Glomerular endothelial cell (primary cell): ENCODE measurements at regions not wholly inside any gene's neighbourhood (a gene's known extent, or its start where the extent isn't known, plus 50 kb on each side); places are given as distances from the start of the nearest gene placed in this dataset.
"Not testable (repeated sequence)": the region's sequence is repeated elsewhere in the genome, so short reads cannot be mapped to it uniquely, and the experiment has no call there.

ENCODE experiments used
- DNase-seq: peaks from one replicate; pipeline ENCODE4 v3.0.0-alpha.2; 2011; ENCODE audit warnings: low read depth, low spot score; ENCODE audit errors: extremely low read depth

DNA sequence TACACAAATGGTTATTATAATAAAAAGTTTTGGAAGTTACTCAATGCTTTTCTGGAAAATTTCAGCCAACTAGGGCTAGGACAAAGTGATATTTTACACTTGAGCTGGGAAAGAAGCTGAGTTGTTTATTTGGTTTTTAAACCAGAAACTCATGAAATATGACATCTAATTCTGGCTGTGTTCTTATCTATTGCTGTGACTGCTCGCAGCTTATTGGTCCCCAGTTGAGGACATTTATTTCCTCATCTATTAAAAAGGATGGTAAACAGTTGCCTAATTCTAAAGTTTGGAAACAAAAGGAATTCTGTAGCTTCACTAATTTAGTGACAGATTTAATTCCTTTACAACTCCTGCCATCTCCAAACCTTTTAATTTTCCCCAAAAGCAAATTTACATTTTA lies 487.6 kb upstream of the IL12A start:
- DNase-seq = no peak

DNA sequence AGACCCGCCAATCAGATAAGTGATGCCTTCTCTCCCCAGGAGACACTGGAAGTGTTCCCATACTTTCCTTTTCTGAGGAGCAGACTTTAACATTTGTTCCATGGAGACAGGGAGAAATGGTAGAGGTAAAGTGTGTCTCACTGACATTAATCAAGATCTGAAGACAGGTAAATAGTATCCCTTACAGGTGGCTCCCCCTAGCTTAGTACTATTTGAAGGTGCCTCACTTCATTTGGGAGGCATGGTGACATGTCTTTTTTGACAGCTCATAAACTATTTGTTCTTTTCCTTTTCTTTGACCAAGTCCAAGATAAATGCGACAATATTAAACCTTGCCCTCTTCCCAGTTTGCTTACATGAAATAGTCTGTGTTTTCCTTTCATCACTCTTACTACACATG lies 485.6 kb upstream of the IL12A start:
- DNase-seq = no peak

DNA sequence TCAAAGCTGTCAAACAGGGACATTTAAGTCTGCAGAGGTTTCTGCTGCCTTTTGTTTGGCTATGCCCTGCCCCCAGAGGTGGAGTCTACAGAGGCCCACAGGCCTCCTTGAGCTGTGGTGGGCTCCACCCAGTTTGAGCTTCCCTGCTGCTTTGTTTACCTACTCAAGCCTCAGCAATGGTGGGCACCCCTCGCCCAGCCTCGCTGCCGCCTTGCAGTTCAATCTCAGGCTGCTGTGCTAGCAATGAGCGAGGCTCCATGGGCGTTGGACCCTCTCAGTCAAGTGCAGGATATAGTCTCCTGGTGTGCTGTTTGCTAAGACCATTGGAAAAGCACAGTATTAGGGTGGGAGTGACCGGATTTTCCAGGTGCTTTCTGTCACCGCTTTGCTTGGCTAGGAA lies 477.6 kb upstream of the IL12A start:
- not testable (repeated sequence) for DNase-seq

DNA sequence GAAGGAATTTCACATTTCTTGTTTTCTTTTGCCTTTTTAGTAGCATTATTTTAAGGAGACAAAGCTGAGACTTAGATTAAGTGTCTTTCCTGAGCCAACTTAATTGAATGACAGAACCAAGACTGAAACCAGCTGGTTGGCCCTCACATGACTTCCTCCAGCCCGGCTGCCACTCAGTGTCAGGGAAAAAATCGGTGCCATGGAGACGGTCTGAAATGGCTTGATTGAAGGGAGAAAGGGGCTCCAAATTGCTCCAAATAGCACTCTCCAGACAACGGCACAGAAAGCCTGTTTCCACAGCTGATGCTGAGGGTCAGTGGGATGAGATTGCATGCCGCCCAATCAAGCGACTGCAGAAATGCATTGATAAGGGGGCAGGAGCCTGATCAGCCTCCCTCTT lies 475.2 kb upstream of the IL12A start:
- DNase-seq = no peak

DNA sequence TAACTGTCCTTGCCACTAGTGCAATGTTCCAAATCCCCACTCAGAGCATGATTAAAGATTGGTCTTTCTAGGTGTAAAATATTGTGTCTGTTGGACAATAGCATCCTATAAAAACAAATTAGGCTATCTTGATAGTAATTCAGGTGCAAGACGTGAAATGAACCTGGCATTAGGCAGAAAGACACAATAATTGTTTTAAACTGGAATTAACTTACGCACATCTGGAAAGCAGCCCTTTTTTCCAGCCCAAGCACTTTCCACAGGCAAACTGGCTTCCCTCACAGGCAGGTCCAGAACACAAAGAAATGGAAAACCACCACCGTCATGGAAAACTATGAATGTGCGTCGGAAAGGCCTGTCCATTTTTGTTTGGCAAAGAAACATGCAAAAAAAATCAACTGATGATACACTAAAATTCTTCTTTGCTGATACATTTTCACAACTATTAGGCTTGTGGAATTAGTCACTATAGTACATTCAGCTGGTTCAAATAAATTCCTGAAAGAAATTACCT lies 474.7 kb upstream of the IL12A start:
- DNase-seq = no peak

DNA sequence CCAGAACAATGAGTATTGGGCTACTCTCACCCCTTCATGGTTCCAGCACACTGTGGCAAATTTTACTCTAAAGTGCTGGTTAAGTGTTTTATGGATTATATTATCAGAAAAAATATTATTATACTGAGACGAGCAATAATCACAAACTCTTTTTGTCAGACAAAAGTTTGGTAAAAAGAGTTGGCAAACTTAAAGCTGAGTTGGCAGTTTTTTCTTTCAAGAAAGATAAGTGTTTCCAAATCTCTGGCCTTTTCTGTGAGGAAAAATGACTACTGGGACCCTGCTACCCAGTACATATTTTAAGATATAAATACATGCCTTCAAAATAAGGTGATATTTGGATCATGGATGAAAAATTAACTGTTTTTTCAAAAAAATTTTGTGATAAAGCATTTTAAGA lies 471.5 kb upstream of the IL12A start:
- no peak for DNase-seq

DNA sequence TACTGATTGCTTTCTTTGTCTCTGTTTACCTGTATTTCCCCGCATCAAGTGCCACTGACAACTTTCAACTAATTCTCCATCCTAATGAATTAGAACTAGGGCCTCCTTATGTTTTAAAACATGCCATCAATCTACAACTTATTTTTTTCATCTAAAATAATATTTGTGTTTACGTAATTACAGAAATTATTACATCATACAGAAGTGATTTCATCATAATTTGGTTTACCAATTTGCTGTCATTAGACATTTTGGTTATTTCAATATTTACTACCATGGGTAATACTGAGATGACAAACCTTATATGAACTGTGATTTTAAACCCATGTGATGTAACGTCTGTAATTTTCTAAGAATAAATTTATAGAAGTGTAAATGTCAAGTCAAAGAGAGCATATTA lies 468.0 kb upstream of the IL12A start:
- no peak for DNase-seq

DNA sequence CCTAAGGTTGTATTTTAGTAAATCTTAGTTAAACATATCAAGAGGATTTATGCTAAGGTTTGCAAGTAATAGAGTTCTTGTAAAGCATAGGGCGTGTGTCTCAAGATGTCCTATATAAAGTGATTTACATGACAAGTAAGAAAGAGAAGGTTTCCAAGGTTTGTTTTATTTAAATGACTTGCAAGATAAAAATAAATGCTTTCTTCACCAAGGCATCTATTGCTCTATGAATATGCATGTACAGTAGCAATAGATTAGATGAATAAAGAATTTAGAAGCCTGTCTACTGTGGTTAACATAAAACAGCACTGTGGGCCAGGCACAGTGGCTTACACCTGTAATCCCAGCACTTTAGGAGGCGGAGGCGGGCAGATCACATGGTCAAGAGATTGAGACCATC lies 466.4 kb upstream of the IL12A start:
- no peak for DNase-seq

DNA sequence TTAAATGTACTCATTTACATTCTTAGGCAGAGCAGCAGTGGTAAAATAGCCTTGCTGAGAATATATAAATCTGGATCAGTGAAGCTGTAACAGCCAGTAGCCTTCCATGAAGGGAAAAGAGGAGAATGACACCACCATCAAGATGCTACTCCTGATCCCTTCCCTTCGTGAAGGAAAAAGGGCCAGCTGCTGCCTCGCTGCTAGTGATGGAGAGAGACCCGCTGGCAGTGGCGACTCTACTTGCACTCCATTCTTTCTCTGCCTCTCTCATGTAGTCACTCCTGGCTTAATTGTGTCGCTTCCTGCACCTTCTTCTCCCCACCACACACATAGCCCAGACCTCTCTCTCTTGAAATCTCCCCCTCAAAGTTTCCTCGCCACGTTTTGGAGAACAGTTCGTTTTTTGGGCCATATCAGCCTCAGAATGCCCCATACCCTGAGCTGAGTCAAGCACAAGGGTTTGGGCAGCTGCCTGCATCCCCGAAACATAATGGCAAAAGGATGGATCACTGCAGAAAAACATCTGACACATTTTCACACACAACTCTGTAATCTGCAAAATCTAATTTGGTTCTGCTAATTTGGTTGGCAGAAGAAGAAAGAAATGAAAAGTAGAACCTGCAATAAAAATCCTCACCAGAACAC lies 460.3 kb upstream of the IL12A start:
- no peak for DNase-seq

DNA sequence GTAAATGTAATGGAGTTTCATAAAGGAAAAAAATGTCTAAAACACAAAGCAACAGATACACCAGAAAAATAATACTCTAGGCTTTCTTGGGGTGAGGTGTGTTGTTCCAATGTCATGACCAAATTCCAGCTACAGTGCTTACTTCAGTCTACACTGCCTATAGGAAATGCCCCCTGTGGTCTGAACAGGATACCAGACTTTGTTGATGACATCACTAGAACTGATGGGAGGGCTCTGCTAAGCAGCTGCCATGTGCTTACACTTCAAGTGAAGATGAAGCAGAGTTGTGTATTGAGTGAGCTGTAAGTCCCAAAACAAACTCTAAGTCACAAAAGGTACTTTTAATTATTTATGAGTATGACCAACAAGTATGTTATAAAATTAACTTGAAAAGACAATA lies 456.1 kb upstream of the IL12A start:
- no peak for DNase-seq

DNA sequence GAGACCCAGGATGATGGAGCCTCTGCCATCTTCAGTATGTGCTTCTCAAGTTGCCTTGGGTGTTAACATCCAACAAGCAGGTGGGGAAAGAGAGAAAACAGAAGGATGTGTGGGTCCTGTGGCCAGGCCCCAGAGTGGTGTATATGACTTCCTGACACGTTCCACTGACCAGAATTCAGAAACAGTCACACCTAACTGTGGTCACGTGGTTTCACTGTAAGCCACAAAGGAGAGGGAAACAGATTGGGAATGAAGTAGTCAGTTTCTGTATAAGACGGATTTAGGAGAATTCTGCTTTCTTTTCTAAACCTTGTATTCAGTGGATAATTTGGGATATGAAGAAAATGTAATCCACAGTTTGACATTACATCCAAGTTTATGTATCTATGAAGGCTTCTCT lies 454.1 kb upstream of the IL12A start:
- no peak for DNase-seq

DNA sequence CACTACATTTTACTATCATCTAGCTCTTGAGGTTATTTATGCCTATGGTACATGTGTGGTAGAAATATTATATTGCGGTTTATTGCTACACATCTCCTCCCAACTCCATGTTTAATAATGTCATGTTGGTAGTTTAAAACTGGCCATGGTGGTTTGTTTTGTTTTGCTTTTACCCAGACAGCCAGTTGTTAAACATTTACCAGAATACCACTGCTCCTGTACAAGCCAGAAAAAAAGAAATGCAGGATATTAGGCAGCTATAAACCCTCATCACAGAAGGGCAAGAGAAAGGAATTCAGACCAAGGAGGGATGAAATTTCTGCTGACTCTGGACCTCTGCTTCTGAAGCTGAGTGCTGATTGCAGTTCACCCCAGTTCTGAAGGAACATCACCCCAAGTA lies 451.8 kb upstream of the IL12A start:
- no peak for DNase-seq

DNA sequence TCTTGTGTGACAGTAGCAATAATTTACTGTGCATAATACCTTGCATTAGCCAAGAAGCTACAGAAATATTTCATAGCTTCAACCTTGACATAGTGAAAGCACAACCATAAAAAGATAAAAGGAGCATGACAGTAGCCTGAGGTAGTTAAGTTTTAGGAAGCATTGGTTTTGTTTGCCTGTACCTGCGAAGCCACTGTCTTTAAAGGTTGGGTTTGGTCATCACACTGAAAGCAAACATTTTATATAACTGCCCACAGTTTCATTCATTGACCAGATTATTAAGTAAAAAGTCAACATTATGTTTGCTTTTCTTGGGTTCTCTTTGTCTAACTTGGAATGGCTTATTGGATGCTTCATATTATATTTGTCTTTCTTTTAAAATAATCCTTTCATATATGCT lies 450.1 kb upstream of the IL12A start:
- DNase-seq = no peak

DNA sequence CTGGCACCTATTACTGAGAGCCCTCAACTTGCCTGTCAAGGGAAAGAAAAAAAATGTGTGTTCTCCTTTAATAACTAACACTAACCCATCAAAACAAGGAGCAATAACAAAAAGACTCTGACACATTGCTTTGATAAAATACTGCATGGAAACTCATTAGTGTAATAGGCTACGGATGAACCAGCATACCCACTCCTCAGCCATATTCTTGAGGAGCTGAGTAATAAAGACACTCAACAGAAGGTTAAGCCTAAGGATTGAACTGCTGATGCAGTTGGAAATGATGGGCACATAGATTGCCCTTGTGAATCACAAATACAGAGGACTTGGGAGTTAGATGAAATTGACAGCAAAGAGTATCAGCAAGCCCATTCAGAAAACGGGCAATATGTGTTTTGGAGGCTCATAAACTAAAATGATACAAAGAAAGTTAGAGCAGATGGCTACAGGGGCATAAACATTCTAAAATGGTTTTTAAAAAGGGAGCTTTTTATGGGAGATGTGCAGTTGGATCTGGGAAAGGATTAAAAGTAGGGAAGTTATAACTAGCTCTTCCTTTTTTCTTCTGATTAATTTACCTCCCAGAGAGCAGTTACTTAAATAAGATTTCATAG lies 447.6 kb upstream of the IL12A start:
- DNase-seq = no peak

DNA sequence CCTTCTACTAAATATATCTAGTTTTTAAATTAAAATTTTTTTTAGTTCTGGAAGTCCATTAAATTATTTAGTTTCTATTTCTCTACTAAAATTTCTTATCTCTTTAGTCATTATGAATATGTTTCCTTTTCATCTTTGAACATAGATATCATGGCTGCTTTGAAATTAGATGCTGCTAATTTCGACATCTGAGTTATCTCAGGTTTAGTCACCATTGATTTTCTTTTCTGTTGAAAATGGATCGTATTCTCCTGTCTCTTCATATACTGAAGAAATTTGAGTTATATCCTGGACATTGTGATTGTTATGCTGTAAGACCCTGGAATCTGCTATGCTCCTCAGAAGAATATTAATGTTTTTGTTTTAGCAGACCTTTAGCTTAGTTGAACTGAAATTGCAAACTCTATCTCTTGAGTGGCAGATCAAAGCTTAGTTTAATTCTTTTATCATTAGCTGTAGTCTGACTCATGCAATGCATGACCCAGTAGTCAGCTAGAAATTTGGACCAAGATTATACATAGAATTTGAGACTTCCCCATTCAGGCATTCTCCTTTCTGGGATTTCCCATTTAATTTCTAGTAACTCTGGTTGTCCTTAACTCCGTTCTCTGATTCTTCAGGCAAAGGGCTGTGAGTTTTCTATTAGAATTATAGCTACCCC lies 439.8 kb upstream of the IL12A start:
- DNase-seq = no peak

DNA sequence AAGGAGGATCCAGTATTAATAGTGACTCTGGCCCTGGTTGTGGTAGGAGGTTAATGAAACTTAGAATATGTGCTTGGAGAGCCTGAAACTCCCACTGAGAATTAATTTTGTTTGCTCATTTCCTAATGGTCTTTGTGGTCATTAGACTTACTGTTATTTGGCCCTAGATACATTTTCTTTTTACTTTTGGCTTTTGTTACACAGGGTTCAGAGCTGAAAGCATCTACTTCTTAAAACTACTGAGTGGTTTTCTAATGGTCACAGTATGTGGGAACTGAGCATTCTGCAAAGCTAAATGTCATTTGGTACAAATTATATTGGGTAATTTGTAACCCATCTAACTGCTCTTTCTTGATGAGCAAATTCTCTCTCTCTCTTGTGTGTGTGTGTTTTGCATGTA lies 433.4 kb upstream of the IL12A start:
- no peak for DNase-seq

DNA sequence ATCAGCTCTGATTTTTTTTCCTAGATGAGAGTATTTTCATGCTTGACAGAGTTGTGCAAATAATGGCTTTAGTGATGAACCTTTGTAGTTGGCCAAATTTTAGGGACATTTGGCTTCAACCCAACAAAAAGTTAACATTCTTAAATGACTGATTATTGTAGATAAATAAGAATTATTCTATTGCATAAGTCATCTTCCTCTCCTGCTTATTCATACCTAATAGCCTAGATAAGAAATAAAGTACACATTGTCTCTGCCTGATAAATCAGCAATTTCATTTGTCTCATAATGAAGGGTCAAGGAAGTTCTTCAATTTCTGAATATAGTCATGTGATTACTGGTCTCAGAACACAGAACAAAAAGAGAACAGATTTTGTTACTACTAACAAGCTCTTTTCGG lies 428.9 kb upstream of the IL12A start:
- DNase-seq = no peak

DNA sequence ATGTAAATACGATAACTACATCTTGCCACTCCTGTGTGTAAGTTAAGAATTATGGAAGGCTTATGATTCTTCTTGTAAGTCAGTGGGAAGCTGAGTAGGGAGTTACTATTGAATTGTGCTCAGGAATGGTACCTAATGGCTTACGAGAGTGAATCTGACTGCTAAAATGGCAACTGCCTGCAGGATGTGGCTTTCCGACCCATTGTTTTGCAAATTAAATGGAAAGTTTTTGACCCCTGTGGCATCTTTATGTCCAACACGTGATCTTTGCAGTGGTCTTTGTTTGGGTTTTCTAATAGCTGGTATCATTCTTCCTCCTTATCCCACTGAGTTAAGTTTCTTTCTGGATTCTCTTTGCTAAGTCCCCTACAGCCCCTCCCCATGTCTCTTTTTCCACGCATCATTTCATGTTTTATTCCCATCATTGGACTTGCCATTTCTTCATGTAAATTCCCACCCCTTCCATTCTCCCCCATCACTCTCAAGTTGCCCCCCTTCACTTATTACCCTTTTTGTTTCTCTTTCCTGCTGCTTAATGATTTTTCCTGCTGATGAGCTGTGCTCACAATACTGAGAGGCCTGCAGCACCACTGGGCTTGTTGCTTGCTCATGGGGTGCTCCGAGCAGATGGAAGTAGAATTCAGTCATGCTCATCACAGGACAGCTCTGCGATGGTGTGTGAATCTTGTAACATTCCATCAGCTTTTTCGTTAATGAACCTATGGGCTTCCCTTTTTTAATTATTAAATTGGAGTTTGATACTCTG lies 428.2 kb upstream of the IL12A start:
- no peak for DNase-seq

DNA sequence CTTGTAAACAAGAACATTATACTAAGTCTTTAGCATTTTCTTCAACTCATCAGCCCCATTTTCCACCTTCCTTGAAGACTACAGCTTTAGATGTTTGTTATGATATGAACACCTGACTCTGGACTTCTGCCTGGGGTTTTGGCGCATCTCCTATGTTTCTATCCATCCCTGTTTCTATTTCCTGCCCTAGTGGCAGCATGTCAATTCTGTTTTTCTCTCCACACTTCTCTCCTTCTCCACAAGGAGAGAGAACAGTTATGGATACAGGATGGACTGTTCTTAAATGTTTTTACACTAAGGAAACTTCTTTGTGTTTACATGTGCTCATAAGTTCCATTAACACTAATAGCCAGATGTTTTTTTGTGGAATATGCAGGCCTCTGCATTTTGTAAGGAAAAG lies 423.3 kb upstream of the IL12A start:
- no peak for DNase-seq

DNA sequence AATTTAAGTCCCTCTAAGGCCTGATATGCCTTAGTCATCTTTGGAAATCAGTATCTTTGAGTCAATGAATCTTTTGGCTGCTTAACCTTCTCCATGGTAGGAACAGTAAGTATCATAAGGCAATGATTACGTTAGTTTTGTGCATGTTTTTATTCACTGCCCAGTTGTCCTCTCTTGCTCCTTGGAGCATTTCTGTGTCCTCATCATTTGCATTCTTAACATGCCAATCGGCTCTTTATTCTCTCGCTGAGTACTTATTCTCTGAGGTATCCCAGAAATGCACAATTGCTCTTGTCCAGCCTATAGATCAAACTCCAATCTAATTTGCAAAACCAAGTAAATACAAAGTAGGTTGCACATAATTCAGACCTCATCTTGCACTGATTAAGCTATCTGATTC lies 405.0 kb upstream of the IL12A start:
- no peak for DNase-seq

DNA sequence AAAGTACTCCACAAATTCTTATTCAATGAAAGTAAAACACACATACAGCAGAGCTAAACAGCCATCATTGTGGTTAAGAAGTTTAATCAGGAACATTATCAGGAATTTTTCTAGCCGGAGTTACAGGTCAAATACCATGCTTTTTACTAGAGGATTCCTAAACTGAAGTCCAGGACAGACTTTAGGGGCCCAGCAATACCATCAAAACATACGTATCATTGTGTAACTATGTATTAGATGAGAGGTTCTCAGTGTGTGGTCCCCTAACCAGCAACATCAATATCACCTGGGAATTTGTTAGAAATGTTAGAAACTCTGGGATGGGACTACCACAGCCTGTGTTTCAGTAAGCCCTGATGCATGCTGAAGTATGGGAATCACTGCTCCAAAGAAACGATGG lies 404.2 kb upstream of the IL12A start:
- DNase-seq = no peak
